ENCODE measurements at regions not wholly inside any gene's neighbourhood (a gene's known extent, or its start where the extent isn't known, plus 50 kb on each side); places are given as distances from the start of the nearest gene placed in this dataset.

- TF ChIP-seq POLR2A (IDR thresholded peaks at IDR 0.05) (no peak), CTCF (IDR thresholded peaks at IDR 0.05) (no peak), POLR2AphosphoS5 (IDR thresholded peaks at IDR 0.05; ENCODE audit: insufficient read depth in 1 of 2, low read depth in 1 of 2) (no peak)
- no peaks in the 10 kb centered on the region for H3K36me3 ChIP-seq
- no peak overlapping the region for H3K4me3 ChIP-seq
- H3K27me3 ChIP-seq, result no peaks in the 10 kb centered on the region
- no peak for DNase-seq (ENCODE audit: extremely low spot score in 2 of 2)
- H3K27ac ChIP-seq, result no peak overlapping the region
- no peaks in the 10 kb centered on the region for H3K4me1 ChIP-seq
- H3K9me3 ChIP-seq, result no peaks in the 10 kb centered on the region
- intact Hi-C loops (cut with DNase I), result no loop called here
These were observed 274.1 kb upstream of the CTNNB1 start for GRCh38 chr3:40925231-40925630.

GRCh38 chr3:40930131-40930538 lies 269.2 kb upstream of the CTNNB1 start:
- DNase-seq (ENCODE audit: extremely low spot score in 2 of 2), result no peak
- TF ChIP-seq POLR2AphosphoS5 (IDR thresholded peaks at IDR 0.05; ENCODE audit: insufficient read depth in 1 of 2, low read depth in 1 of 2) (no peak), CTCF (IDR thresholded peaks at IDR 0.05) (no peak), POLR2A (IDR thresholded peaks at IDR 0.05) (no peak)

GRCh38 chr3:40930756-40931155 lies 268.5 kb upstream of the CTNNB1 start:
- intact Hi-C loops (cut with DNase I), result no loop called here
- H3K9me3 ChIP-seq, result no peaks in the 10 kb centered on the region
- no peaks in the 10 kb centered on the region for H3K27me3 ChIP-seq

More at GRCh38 chr3:40930131-40930538, 269.2 kb upstream of the CTNNB1 start:
- Histone ChIP-seq H3K4me1 (no peaks in the 10 kb centered on the region), H3K27ac (no peak overlapping the region), H3K36me3 (no peaks in the 10 kb centered on the region), H3K27me3 (no peaks in the 10 kb centered on the region), H3K9me3 (no peaks in the 10 kb centered on the region), H3K4me3 (no peak overlapping the region)
- intact Hi-C loops (cut with DNase I), result no loop called here

GRCh38 chr3:40938591-40938990 lies 260.7 kb upstream of the CTNNB1 start:
- Histone ChIP-seq H3K9me3 (no peaks in the 10 kb centered on the region), H3K36me3 (no peaks in the 10 kb centered on the region), H3K4me3 (no peak overlapping the region), H3K27me3 (no peaks in the 10 kb centered on the region), H3K4me1 (peaks cover 17% of the 10 kb centered on the region), H3K27ac (no peak overlapping the region)
- TF ChIP-seq POLR2A (IDR thresholded peaks at IDR 0.05) (no peak), CTCF (IDR thresholded peaks at IDR 0.05) (no peak), POLR2AphosphoS5 (IDR thresholded peaks at IDR 0.05; ENCODE audit: insufficient read depth in 1 of 2, low read depth in 1 of 2) (no peak)
- no peak for DNase-seq (ENCODE audit: extremely low spot score in 2 of 2)
- intact Hi-C loops (cut with DNase I), result no loop called here

More at GRCh38 chr3:40930756-40931155, 268.5 kb upstream of the CTNNB1 start:
- no peak overlapping the region for H3K27ac ChIP-seq
- H3K36me3 ChIP-seq, result no peaks in the 10 kb centered on the region
- TF ChIP-seq POLR2A (IDR thresholded peaks at IDR 0.05) (no peak), CTCF (IDR thresholded peaks at IDR 0.05) (no peak), POLR2AphosphoS5 (IDR thresholded peaks at IDR 0.05; ENCODE audit: insufficient read depth in 1 of 2, low read depth in 1 of 2) (no peak)
- DNase-seq (ENCODE audit: extremely low spot score in 2 of 2), result no peak
- no peaks in the 10 kb centered on the region for H3K4me1 ChIP-seq
- no peak overlapping the region for H3K4me3 ChIP-seq

GRCh38 chr3:40939030-40939740 lies 260.1 kb upstream of the CTNNB1 start:
- Histone ChIP-seq H3K27ac (no peak overlapping the region), H3K36me3 (no peaks in the 10 kb centered on the region), H3K4me1 (peaks cover 17% of the 10 kb centered on the region), H3K4me3 (no peak overlapping the region), H3K27me3 (no peaks in the 10 kb centered on the region), H3K9me3 (no peaks in the 10 kb centered on the region)
- TF ChIP-seq POLR2A (IDR thresholded peaks at IDR 0.05) (no peak), POLR2AphosphoS5 (IDR thresholded peaks at IDR 0.05; ENCODE audit: insufficient read depth in 1 of 2, low read depth in 1 of 2) (peak in 1 of 2 donors; percentile 69), CTCF (IDR thresholded peaks at IDR 0.05) (no peak)
- DNase-seq (ENCODE audit: extremely low spot score in 2 of 2), result no peak
- intact Hi-C loops (cut with DNase I), result no loop called here
